GM08714 (cell line): ENCODE measurements at regions not wholly inside any gene's neighbourhood (a gene's known extent, or its start where the extent isn't known, plus 50 kb on each side); places are given as distances from the start of the nearest gene placed in this dataset.

Source experiments
- H3K4me3 ChIP-seq: fragments of 200-500 bp; sonication (Bioruptor generic); 2 replicates; pipeline ENCODE4 v1.5.1; 2014; ENCODE audit warnings: mild to moderate bottlenecking, low read length, inconsistent platforms
- ZNF274 ChIP-seq: IDR thresholded peaks from 2 replicates; pipeline ENCODE4 v1.6.1; 2012; ENCODE audit warnings: mild to moderate bottlenecking, low read depth, low read length

- no peak overlapping the region for H3K4me3 ChIP-seq
- TF ChIP-seq ZNF274, result no peak
Observed at GRCh38 chr20:61176874-61177273, 75.2 kb upstream of the CDH4 start.

- TF ChIP-seq ZNF274, result no peak
- no peak overlapping the region for H3K4me3 ChIP-seq
Observed at GRCh38 chr20:61178551-61179071, 73.5 kb upstream of the CDH4 start.

- no peak overlapping the region for H3K4me3 ChIP-seq
- no peak for TF ChIP-seq ZNF274
Observed at GRCh38 chr20:61184194-61184593, 67.9 kb upstream of the CDH4 start.

GRCh38 chr20:61185181-61185580 is 66.9 kb upstream of the CDH4 start:
- TF ChIP-seq ZNF274, result no peak
- no peak overlapping the region for H3K4me3 ChIP-seq

- H3K4me3 ChIP-seq, result no peak overlapping the region
- no peak for TF ChIP-seq ZNF274
Observed at GRCh38 chr20:61185841-61186601, 66.0 kb upstream of the CDH4 start.

GRCh38 chr20:61186771-61187472 is 65.1 kb upstream of the CDH4 start:
- H3K4me3 ChIP-seq, result no peak overlapping the region
- TF ChIP-seq ZNF274, result no peak

- no peak for TF ChIP-seq ZNF274
- H3K4me3 ChIP-seq, result no peak overlapping the region
Observed at GRCh38 chr20:61189534-61189933, 62.5 kb upstream of the CDH4 start.

GRCh38 chr20:61191096-61191495 is 61.0 kb upstream of the CDH4 start:
- TF ChIP-seq ZNF274, result no peak
- H3K4me3 ChIP-seq, result no peak overlapping the region

- no peak for TF ChIP-seq ZNF274
- H3K4me3 ChIP-seq, result no peak overlapping the region
Observed at GRCh38 chr20:61192337-61192950, 59.6 kb upstream of the CDH4 start.

GRCh38 chr20:61193164-61193563 is 58.9 kb upstream of the CDH4 start:
- TF ChIP-seq ZNF274, result no peak
- no peak overlapping the region for H3K4me3 ChIP-seq
